HCT116 (cell line): ENCODE measurements at regions not wholly inside any gene's neighbourhood (a gene's known extent, or its start where the extent isn't known, plus 50 kb on each side); places are given as distances from the start of the nearest gene placed in this dataset.

Experiments used
- ATAC-seq: fragments of 200-7000 bp; cut with Tn5 transposase; 2 replicates; pipeline ENCODE4 v1.9.1; 2020; ENCODE audit warnings: mild to moderate bottlenecking, moderate library complexity
- BruUV-seq: library from RNA; stranded (reverse); fragments of 400-500 nt; replicated peaks from 2 replicates; lab custom pipeline; 2021; lab: Mats Ljungman, UMichigan
- CTCF ChIA-PET: fragments of 300-600 bp; sonication (Branson Sonifier 250); formaldehyde crosslinking; loops from one replicate; lab custom pipeline; 2021; ENCODE audit warnings: antibody characterized with exemption; lab: Charles Lee
- POLR2A ChIA-PET: fragments of 300-600, 350-600 bp; sonication (Branson Sonifier 250); formaldehyde crosslinking; loops from one replicate; lab custom pipeline; 2021; ENCODE audit warnings: antibody characterized with exemption; lab: Charles Lee
- RAD21 ChIA-PET, 2 experiments: fragments of 300-600 bp; sonication (Branson Sonifier 250); formaldehyde crosslinking; loops; one replicate each; lab custom pipeline; 2023; ENCODE audit warnings: low total read pairs in 2 of 2; ENCODE audit not compliant: uncharacterized antibody in 2 of 2, unreplicated experiment in 2 of 2, low non-redundant PET in 1 of 2; lab: Charles Lee
- DNase-seq: peaks from one replicate; pipeline ENCODE4 v3.0.0-alpha.2; 2010; ENCODE audit warnings: low read depth, low spot score
- H2AFZ ChIP-seq: fragments of 200-600 bp; shearing (Covaris generic), sonication (generic); 2 replicates; pipeline ENCODE4 v1.6.1; 2017; ENCODE audit warnings: low read depth, mixed run types, mixed read lengths, antibody characterized with exemption, low read length; ENCODE audit not compliant: poor library complexity, severe bottlenecking
- H3K27ac ChIP-seq: 2 replicates; pipeline ENCODE4 v1.5.1; 2012; ENCODE audit warnings: low read depth, low read length
- H3K27me3 ChIP-seq: fragments of 200-600 bp; sonication (generic); 2 replicates; pipeline ENCODE4 v1.6.1; 2016; ENCODE audit warnings: mixed run types, low read length, mixed read lengths; ENCODE audit not compliant: insufficient read depth
- H3K36me3 ChIP-seq, 2 experiments: fragments of 200-500 bp in 1 of 2; fragments of 200-600 bp in 1 of 2; sonication (Bioruptor generic) in 1 of 2; sonication (generic) in 1 of 2; 2 replicates each; pipeline versions ENCODE4 v1.5.1 to v1.6.1; 2014 to 2016; ENCODE audit warnings: low read length in 2 of 2, inconsistent platforms in 1 of 2, mixed read lengths in 1 of 2, mixed run types in 1 of 2; ENCODE audit not compliant: insufficient read depth in 2 of 2, control insufficient read depth in 1 of 2
- H3K4me1 ChIP-seq, 2 experiments: fragments of 200-600 bp in 1 of 2; sonication (generic) in 1 of 2; 2 replicates each; pipeline versions ENCODE4 v1.5.1 to v1.6.1; 2012 to 2017; ENCODE audit warnings: low read length in 2 of 2, inconsistent platforms in 1 of 2, mild to moderate bottlenecking in 1 of 2, mixed read lengths in 1 of 2, mixed run types in 1 of 2, moderate library complexity in 1 of 2; ENCODE audit not compliant: insufficient read depth in 2 of 2, control insufficient read depth in 1 of 2
- H3K4me2 ChIP-seq: fragments of 200-600 bp; sonication (generic); 2 replicates; pipeline ENCODE4 v1.6.1; 2017; ENCODE audit warnings: mixed run types, low read length, mixed read lengths
- H3K4me3 ChIP-seq, 2 experiments: fragments of 200-600 bp in 1 of 2; sonication (generic) in 1 of 2; replicated peaks in 1 of 2; 2 replicates each; pipeline ENCODE4 v1.5.1; 2011 to 2016; ENCODE audit warnings: low read length in 2 of 2, control low read depth in 1 of 2, low read depth in 1 of 2, mild to moderate bottlenecking in 1 of 2, mixed read lengths in 1 of 2, mixed run types in 1 of 2
- H3K79me2 ChIP-seq: fragments of 200-600 bp; sonication (generic); 2 replicates; pipeline ENCODE4 v1.6.1; 2017; ENCODE audit warnings: mild to moderate bottlenecking, mixed run types, low read length, moderate library complexity, mixed read lengths; ENCODE audit not compliant: insufficient read depth
- H3K9ac ChIP-seq: fragments of 200-600 bp; sonication (generic); 2 replicates; pipeline ENCODE4 v1.6.1; 2016; ENCODE audit warnings: low read length, mixed read lengths
- H3K9me2 ChIP-seq: fragments of 200-600 bp; sonication (generic), shearing (Covaris generic); 2 replicates; pipeline ENCODE4 v1.6.1; 2017; ENCODE audit warnings: mixed run types, mild to moderate bottlenecking, moderate library complexity; ENCODE audit not compliant: insufficient read depth
- H3K9me3 ChIP-seq, 2 experiments: fragments of 200-500 bp in 1 of 2; fragments of 200-600 bp in 1 of 2; sonication (Bioruptor generic) in 1 of 2; sonication (generic) in 1 of 2; 2 replicates each; pipeline ENCODE4 v1.6.1; 2014 to 2017; ENCODE audit warnings: low read length in 2 of 2, mixed read lengths in 2 of 2, inconsistent platforms in 1 of 2, low read depth in 1 of 2, mild to moderate bottlenecking in 1 of 2, mixed run types in 1 of 2, moderate library complexity in 1 of 2; ENCODE audit not compliant: control insufficient read depth in 1 of 2, insufficient read depth in 1 of 2
- H4K20me1 ChIP-seq: fragments of 200-600 bp; sonication (generic), shearing (Covaris generic); 2 replicates; pipeline ENCODE4 v1.6.1; 2017; ENCODE audit warnings: mixed run types, mild to moderate bottlenecking, moderate library complexity; ENCODE audit not compliant: insufficient read depth
- CBX3 ChIP-seq: IDR thresholded peaks from 2 replicates; pipeline ENCODE4 v1.6.1; 2012; ENCODE audit warnings: low read depth
- CEBPB ChIP-seq: IDR thresholded peaks from 2 replicates; pipeline ENCODE4 v1.6.1; 2012; ENCODE audit warnings: low read depth
- EGR1 ChIP-seq: IDR thresholded peaks from 2 replicates; pipeline ENCODE4 v1.6.1; 2012; ENCODE audit warnings: low read depth
- EZH2phosphoT487 ChIP-seq: fragments of 200-600 bp; IDR thresholded peaks from 2 replicates; pipeline ENCODE4 v1.6.1; 2018; ENCODE audit warnings: antibody characterized with exemption, borderline replicate concordance
- FOSL1 ChIP-seq: IDR thresholded peaks from 2 replicates; pipeline ENCODE4 v1.6.1; 2012; ENCODE audit warnings: low read depth
- POLR2AphosphoS5 ChIP-seq: IDR thresholded peaks from 2 replicates; pipeline ENCODE4 v1.6.1; 2011; ENCODE audit warnings: mild to moderate bottlenecking, low read depth, low read length, moderate library complexity
- SIN3A ChIP-seq: IDR thresholded peaks from 2 replicates; pipeline ENCODE4 v1.6.1; 2012; ENCODE audit warnings: low read depth
- SP1 ChIP-seq: IDR thresholded peaks from 2 replicates; pipeline ENCODE4 v1.6.1; 2012; ENCODE audit warnings: low read depth
- TCF7L2 ChIP-seq: IDR thresholded peaks from 2 replicates; pipeline ENCODE4 v1.7.0; 2011; ENCODE audit warnings: borderline replicate concordance, inconsistent platforms; ENCODE audit not compliant: insufficient read depth, insufficient read length; ENCODE audit errors: extremely low read depth
- intact Hi-C: fragments of 100-400 bp; cut with micrococcal nuclease; formaldehyde crosslinking; loops from 2 replicates; pipeline ENCODE4 v1.10.0; 2022
- TF ChIP-seq, protein P1 (sequence below): IDR thresholded peaks from 2 replicates; pipeline ENCODE4 v1.6.1; 2012; ENCODE audit warnings: low read depth
- TF ChIP-seq, protein P2 (sequence below), 3 experiments: fragments of 200-600 bp in 1 of 3; sonication (generic) in 1 of 3; IDR thresholded peaks in 2 of 3; conservative IDR thresholded peaks in 1 of 3; 2 replicates each; pipeline ENCODE4 v1.5.1; 2012 to 2017; ENCODE audit warnings: low read depth in 2 of 3, low read length in 2 of 3, antibody characterized with exemption in 1 of 3, borderline replicate concordance in 1 of 3, control low read depth in 1 of 3, mild to moderate bottlenecking in 1 of 3, mixed read lengths in 1 of 3, mixed run types in 1 of 3, moderate library complexity in 1 of 3; ENCODE audit not compliant: insufficient read depth in 1 of 3
- TF ChIP-seq, protein P3 (sequence below): IDR thresholded peaks from 2 replicates; pipeline ENCODE4 v1.6.1; 2012

DNA sequence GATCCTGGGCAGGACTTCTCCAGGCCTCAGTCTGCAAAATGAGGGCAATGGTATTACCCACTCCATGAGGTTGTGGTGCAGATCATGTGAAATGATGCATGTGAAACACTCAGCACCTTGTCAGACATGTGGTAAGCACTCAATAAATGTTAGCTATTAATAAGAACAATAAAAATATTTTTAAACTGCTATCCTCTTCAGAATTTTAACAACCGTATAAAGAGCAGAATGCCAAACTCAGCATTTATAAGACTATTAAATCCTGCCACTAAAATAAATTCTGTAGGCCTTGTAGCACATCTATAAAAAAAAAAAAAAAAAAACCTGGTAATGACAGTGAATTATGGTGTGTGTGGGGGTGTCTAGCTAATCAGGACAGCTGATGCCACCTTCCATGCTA, 213.9 kb upstream of the UMPS start (continued):
- TF ChIP-seq, protein P1, sequence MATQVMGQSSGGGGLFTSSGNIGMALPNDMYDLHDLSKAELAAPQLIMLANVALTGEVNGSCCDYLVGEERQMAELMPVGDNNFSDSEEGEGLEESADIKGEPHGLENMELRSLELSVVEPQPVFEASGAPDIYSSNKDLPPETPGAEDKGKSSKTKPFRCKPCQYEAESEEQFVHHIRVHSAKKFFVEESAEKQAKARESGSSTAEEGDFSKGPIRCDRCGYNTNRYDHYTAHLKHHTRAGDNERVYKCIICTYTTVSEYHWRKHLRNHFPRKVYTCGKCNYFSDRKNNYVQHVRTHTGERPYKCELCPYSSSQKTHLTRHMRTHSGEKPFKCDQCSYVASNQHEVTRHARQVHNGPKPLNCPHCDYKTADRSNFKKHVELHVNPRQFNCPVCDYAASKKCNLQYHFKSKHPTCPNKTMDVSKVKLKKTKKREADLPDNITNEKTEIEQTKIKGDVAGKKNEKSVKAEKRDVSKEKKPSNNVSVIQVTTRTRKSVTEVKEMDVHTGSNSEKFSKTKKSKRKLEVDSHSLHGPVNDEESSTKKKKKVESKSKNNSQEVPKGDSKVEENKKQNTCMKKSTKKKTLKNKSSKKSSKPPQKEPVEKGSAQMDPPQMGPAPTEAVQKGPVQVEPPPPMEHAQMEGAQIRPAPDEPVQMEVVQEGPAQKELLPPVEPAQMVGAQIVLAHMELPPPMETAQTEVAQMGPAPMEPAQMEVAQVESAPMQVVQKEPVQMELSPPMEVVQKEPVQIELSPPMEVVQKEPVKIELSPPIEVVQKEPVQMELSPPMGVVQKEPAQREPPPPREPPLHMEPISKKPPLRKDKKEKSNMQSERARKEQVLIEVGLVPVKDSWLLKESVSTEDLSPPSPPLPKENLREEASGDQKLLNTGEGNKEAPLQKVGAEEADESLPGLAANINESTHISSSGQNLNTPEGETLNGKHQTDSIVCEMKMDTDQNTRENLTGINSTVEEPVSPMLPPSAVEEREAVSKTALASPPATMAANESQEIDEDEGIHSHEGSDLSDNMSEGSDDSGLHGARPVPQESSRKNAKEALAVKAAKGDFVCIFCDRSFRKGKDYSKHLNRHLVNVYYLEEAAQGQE, result no peak
- TF ChIP-seq FOSL1 (no peak), SIN3A (no peak), SP1 (no peak), EZH2phosphoT487 (no peak), TCF7L2 (no peak), CBX3 (no peak)

DNA sequence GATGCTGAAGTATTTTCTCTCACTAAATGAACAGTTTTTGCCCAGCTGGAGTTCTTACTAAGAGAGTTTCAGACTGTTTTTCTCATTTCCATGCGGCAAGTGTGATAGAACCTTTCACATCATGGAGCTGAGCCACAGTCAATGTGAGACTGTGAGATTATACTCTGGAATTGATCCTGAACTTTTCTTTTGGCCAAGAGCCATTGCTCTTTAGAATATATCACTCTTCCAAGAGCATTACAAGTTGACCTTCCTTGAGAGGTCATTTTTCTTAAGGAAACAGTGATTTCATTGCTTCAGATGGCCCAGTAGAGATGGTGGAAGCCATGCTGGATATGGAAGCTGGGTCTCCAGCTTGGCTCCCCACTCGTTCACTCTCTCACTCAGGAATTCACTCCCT, 212.9 kb upstream of the UMPS start:
- Histone ChIP-seq H3K9me2 (no peaks in the 10 kb centered on the region), H3K9me3 (no peaks in the 10 kb centered on the region), H4K20me1 (no peaks in the 10 kb centered on the region), H3K79me2 (no peaks in the 10 kb centered on the region), H3K9ac (no peak overlapping the region), H3K4me3 (no peak overlapping the region), H3K27me3 (peaks cover 11% of the 10 kb centered on the region; the same call in 1 of the 2 replicates), H3K4me1 (peaks cover 3 to 4% of the 10 kb centered on the region in 2 experiments; a peak in 1 of 4 replicates), H3K36me3 (no peaks in the 10 kb centered on the region), H2AFZ (no peak overlapping the region), H3K27ac (no peak overlapping the region), H3K4me2 (no peak overlapping the region)
- ATAC-seq, result no peak
- TF ChIP-seq, protein P1, result no peak
- TF ChIP-seq EGR1, result no peak
- no peak for TF ChIP-seq CEBPB
- TF ChIP-seq, protein P2, sequence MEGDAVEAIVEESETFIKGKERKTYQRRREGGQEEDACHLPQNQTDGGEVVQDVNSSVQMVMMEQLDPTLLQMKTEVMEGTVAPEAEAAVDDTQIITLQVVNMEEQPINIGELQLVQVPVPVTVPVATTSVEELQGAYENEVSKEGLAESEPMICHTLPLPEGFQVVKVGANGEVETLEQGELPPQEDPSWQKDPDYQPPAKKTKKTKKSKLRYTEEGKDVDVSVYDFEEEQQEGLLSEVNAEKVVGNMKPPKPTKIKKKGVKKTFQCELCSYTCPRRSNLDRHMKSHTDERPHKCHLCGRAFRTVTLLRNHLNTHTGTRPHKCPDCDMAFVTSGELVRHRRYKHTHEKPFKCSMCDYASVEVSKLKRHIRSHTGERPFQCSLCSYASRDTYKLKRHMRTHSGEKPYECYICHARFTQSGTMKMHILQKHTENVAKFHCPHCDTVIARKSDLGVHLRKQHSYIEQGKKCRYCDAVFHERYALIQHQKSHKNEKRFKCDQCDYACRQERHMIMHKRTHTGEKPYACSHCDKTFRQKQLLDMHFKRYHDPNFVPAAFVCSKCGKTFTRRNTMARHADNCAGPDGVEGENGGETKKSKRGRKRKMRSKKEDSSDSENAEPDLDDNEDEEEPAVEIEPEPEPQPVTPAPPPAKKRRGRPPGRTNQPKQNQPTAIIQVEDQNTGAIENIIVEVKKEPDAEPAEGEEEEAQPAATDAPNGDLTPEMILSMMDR (IDR thresholded peaks at IDR 0.05 in 2 of 3, conservative IDR thresholded peaks at IDR 0.05 in 1 of 3; ENCODE audit: borderline replicate concordance in 1 of 3, insufficient read depth in 1 of 3, low read depth in 2 of 3, low read length in 2 of 3), result no peak
- TF ChIP-seq, protein P3, sequence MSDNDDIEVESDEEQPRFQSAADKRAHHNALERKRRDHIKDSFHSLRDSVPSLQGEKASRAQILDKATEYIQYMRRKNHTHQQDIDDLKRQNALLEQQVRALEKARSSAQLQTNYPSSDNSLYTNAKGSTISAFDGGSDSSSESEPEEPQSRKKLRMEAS, result no peak
- no peak for TF ChIP-seq POLR2AphosphoS5
- CTCF ChIA-PET, result no interaction called here
- intact Hi-C loops, result no loop called here
- RAD21 ChIA-PET, result no interaction called here
- no TSS peak for BruUV-seq
- POLR2A ChIA-PET, result no interaction called here
- no peak for DNase-seq
